OCI-M1 (cell line): ENCODE measurements at regions not wholly inside any gene's neighbourhood (a gene's known extent, or its start where the extent isn't known, plus 50 kb on each side); places are given as distances from the start of the nearest gene placed in this dataset.
A peak's percentile ranks its signal among the peaks of the same experiment; 100 is the strongest.

Source experiments
- DNase-seq: peaks from one replicate; lab custom pipeline; 2025; lab: John Stamatoyannopoulos, UW

DNA sequence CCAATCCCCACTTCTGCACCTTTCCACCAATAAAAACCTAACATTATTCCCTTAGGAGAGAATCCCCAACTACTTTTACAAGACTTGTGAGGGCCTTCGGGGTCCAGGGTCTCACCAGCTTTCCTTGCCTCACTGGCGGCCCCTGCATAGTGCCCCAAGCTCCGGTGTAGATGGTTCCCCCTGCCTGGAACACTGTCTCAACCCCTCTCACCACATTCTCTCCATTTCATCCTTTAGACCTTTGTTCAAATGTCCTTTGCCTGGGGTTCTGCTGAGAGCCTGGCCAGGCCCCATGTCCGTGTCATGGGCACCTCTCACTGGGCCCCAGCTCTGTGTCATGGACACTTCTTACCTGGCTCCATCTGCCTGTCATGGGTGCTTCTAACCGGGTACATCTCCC lies 64.5 kb upstream of the SORCS3 start:
- DNase-seq: no peak

DNA sequence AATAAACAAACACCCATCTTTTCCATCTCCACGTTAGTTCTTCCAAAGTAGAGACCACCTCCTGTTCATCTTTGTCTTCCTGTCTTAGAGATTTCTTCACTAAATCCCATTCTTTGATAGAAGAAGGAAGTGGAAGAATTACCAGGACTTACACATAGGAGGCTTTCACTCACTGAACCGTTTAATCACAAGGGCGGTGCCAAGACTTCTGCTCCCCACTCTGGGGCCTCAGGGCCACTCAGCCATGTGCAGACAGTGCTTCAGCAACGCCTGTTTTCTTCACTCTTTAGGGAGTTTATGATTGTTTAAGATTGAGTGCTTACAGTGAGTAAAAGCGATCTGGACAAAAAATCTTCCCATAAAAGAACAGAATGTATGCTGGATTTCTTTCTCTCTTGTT lies 63.9 kb upstream of the SORCS3 start:
- DNase-seq: peak; percentile 9

DNA sequence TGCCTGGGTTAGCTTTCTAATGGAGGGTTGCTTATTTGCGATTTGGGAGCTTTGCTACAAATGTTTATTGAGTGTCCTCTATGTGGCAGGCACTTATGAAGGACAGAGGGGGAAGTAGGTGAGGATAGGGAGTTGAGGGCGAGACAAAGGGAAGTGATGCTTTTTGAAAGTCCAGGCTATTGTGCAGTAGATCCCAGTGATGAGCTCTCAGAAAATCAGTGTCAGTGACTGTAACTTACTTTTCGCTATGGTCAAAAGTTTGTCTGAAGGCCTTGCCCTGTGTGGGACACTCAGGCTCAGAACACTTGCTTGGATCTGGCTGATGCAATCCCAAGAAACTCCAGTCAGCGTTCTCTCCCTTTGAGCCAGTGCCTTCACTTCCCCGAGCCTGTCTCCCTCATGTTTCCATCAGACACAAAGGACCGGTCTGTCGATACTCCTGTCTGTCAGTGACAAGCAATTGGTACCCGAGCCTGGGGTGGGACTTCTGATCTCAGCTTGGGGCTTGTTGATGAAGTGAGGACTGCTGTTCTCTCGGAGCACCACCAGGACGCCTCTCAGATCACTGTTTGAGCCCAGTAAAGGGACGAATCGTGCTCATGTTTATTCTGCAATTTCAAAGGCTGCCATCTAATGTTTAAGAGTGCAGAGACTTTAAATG lies 63.1 kb upstream of the SORCS3 start:
- DNase-seq: peak; percentile 57

DNA sequence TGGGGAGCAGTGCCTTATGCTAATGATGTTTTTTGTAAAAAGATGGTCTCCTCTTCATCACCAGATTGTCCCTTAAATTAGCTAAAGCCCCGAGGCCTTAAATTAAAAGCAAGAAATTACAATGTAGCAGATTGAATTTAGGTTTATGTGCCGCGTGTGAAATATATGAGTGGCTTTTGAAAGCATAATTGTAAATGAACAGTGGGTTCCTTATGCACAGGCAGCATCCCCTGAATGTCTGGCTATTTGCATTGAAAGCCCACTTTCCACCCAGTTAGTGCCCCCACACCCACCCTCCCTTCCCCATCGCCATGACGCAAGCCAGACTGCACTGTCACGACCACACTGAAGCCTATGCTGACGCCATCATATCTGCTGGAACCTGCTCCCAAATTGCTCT lies 62.4 kb upstream of the SORCS3 start:
- no peak for DNase-seq

DNA sequence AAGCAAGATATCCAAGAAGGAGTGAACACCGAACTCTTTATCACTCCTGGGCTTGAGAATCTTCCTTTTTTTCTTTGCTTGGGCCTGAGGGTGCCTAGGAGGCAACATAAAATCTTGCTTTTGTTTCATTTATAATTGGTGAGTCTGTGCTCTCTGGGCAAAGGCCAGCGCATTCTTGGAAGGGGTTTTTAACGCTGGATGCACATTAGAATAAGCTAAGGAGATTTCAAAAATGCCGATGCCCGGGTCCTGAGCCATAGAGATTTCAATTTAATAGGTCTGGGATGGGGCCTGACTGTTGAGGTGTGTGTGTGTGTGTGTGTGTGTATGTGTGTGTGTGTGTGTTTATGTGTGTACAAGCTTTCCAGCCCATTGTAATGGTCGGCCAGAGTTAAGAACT lies 62.0 kb upstream of the SORCS3 start:
- no peak for DNase-seq

DNA sequence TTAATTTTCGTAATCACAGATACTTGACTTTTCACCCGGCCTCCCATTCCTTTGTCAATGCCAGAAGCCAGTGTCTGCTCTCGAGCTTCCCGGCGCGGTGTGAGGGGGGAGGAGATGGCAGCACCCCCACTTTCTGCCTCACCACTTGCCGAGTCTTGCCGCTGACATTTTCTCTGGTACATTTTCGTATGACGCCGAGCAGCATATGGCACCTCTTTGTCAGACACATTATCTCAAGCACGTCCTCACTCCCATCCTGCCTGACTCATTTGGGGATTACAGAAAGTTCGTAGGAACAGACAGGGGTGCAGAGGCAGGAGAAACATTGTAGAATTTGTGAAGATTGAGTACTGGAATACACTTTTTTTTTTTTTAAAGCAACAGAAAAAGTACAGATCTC lies 60.8 kb upstream of the SORCS3 start:
- DNase-seq: no peak

DNA sequence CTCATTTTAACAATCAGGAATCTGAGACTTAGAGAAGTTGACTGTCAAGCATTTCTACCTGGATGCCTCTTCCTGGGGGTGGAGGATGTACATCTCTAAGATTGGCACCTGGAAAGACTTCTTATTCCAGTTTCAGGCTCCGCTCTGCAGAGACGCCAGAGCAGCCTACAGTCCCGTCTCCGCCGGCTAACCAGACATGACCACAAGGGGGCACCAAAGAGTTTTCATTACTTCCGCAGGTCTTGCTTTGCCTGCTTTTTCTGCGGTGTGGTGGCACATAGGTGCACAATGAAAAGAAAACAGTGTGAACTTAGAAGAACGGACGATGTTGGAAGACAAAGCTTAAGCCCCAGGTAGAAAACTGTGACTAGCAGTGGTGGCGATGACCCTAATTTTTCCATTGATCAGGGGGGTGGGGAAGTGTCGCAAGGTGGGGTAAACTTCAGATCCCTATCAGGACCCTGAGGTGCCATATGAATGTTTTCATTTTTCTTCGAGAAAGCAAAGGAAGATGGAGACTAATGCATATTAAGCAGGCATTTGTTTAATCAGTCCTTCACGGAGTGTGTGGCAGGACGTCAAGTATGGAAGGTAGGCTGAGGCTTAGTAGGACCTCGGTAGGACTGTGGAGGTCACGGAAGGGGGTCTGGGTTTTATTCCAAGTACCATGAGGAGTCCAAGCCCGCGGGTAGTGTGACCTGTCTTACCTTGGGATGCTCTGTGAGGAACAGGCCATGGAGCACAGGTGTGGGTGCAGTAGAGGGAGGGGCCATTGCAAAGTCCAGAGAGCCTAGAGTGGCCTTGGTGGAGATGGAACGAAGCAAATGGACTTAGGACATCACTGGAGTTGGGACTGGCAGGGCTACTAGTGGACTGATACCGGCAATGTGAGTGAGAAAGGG lies 60.1 kb upstream of the SORCS3 start:
- DNase-seq: peak; percentile 67

DNA sequence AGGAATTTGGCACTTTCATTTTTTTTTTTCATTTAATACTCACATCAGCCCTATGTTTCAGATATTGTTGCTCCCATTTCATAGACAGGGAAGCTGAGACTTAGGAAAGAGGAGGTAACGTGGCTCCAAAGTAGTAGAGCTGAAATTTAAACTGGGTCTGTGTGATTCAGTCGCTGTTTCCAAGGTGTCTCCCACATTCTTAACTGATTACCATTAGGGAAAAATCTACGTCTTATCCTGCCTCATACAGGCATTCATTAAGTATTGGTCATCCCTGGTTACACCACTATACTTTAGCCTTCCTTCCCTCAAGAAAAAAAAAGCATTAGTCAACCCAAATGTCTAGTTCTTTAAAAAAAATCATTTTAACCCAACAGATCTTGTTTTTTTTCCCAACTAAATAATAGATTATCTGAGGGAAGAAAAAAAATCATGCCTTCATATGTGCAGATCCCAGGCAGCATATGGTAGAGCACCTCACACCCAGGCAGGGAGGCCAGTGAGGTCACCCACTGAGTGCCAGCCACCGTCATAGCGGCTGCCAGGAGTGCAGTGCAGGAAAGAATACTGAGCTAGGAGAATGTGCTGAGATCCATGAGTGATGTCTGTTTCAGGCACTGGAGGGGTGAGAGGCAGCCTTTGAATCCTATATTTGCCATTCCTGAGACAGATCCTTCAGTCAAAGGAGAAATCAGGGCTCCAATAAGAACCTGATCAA lies 59.0 kb upstream of the SORCS3 start:
- no peak for DNase-seq

DNA sequence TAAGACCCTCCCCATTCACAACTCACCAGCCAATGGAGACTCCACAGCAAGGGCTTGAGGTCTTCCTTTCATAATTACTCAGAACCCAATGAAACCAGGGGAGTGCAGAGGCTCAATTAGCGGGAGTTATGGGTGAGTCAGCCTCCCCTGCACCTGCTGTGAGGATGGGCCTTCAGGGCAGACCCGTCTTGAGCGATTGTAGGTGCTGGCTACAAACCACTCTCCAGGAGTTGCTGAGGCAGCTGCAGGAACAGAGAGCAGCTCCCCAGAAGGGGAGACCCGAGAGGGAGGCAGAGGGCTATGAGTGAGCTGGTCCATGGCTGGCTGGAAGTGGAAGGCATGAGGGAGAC lies 58.5 kb upstream of the SORCS3 start:
- DNase-seq: no peak

DNA sequence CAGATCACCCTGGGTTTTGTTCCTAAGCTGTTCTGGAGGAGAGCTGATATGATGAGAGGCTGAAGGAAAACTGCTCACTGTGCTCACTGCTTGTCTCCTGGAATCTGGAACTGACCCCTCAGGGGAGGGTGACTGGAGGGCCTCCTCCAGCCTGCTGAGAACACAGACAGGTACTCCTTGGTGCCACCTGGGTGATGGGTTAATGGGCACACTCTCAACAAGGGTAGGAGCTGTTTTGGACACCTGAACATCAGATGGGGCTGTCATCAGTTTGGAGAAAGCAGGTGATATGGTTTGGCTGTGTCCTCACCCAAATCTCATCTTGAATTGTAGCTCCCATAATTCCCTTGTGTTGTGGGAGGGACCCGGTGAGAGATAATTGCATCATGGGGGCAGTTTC lies 58.1 kb upstream of the SORCS3 start:
- no peak for DNase-seq

DNA sequence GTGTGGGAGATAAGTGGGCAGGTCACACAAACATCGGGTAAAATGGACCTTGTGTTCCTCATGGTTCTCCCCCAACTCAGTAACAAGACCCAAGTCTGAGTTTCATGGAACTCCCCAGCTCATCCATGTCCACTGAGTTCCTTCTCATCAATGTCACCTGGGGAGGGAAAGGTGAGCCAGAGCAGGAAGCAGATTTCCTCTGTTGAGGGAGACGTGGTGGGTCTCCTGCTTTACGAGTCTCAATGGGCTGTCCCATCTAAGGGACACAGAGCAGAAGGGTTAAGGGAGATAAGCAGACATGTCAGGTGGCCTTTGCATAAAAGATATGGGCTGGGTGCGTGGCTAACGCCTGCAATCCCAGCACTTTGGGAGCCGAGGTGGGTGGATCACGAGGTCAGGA lies 56.5 kb upstream of the SORCS3 start:
- no peak for DNase-seq

DNA sequence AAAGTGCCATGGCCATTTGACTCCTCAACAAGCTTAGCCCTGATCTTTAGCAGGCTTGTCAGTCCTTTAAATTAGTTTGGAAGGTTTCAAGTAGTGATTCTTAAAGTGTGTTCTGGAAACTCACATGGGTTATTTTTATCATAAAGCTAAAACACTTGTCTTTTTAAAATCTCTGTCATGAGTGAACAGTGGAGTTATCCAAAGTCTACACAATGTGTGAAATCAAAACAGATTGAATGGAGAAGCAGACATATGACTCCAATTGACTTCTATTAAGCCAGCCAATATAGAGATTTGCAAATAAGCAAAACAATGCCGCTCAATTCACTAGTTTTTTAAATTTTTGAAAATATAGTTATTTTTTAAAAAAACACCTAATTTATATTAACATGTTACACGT lies 53.3 kb upstream of the SORCS3 start:
- DNase-seq: no peak

DNA sequence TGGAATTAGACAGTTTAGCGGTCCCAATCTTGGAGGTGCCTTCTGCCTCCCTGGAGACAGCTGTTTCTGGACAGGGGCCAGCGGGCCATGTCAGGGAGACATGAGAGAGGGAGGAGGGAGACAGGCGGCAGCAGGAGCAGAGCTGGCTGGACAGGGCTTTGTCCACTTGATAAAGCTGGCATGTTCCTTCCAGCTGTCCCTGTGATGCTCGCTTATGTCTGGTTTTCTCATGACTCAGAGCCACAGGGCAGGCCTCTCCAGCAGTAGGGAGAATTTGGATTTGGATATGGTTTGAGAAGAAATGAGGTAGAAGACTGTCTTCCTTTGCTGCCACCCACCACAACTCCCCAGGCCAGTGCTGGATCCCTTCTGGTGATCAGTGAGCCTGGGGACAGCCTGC lies 51.7 kb upstream of the SORCS3 start:
- no peak for DNase-seq

DNA sequence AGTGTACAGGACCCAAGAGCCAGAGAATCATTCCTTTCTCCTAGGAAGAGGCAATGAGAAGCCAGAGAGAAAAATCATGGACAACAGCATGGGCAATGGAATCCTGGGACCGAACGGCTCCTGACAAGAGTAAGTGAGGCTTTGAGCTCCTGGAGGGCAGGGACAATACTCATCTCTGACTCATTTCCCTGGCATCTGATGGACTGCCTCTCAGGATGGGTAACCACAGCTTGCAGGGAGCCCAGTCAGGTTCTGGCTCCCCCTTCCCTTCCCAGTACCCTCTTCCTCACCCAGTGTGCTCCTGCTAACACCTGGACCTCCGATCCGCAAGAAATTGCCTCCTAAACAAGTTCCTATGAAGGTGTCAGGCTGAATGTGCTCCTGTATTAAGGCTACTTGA lies 51.2 kb upstream of the SORCS3 start:
- no peak for DNase-seq
